Activated CD8-positive, alpha-beta memory T cell treated with anti-CD3 and anti-CD28 coated beads for 36 hours (primary cell): ENCODE measurements at regions not wholly inside any gene's neighbourhood (a gene's known extent, or its start where the extent isn't known, plus 50 kb on each side); places are given as distances from the start of the nearest gene placed in this dataset.

Source experiments
- CTCF ChIA-PET: fragments of 350-600 bp; sonication (Branson Sonifier 250); formaldehyde crosslinking; loops from one replicate; lab custom pipeline; 2021; ENCODE audit warnings: antibody characterized with exemption; lab: Charles Lee
- POLR2A ChIA-PET: fragments of 350-600 bp; sonication (Branson Sonifier 250); formaldehyde crosslinking; loops from one replicate; lab custom pipeline; 2021; ENCODE audit warnings: antibody characterized with exemption; lab: Charles Lee

- ChIA-PET CTCF (interaction anchor here (1.5 to 7.0 kb wide), 5 partner anchors 16 to 75 kb away, joined by 4 to 55 read pairs (median 5); no protein-coding TSS in a partner anchor), POLR2A (interaction anchor here (0.8 to 1.0 kb wide), 2 partner anchors 20 to 91 kb away, joined by 3 read pairs; no protein-coding TSS in a partner anchor)
Measured at GRCh38 chr1:23619299-23620188, 60.2 kb upstream of the ID3 start.

- ChIA-PET CTCF (interaction anchor here (1.1 to 7.0 kb wide), 5 partner anchors 17 to 74 kb away, joined by 3 to 55 read pairs (median 4); no protein-coding TSS in a partner anchor), POLR2A (interaction anchor here (0.6 to 1.0 kb wide), 4 partner anchors 17 to 49 kb away, joined by 3 to 11 read pairs (median 3); no protein-coding TSS in a partner anchor)
Measured at GRCh38 chr1:23618586-23619083, 59.3 kb upstream of the ID3 start.

DNA sequence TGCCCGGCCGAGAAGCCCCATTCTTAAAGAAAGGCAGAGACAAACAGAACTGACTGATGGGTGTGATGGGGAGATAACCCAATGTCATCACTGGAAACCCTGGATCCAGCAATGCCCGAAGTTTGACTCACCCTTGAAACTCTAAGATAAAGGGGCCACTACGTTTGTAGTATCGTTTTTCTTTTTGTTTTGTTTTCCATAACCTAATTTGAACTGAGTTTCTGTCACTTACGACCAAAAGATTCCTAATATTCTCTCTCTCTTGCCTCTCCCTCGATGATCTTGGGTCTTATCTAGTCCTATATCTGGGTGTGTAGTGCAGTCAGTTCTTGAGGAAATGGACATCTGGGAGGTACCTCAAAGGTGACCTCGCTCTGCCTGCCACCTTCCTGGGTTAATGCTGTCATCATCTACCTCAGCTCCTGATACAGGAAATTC lies 57.8 kb upstream of the ID3 start:
- POLR2A ChIA-PET = interaction anchor here (0.5 to 0.8 kb wide), 2 partner anchors 59 to 196 kb away, joined by 3 to 5 read pairs; no protein-coding TSS in a partner anchor

DNA sequence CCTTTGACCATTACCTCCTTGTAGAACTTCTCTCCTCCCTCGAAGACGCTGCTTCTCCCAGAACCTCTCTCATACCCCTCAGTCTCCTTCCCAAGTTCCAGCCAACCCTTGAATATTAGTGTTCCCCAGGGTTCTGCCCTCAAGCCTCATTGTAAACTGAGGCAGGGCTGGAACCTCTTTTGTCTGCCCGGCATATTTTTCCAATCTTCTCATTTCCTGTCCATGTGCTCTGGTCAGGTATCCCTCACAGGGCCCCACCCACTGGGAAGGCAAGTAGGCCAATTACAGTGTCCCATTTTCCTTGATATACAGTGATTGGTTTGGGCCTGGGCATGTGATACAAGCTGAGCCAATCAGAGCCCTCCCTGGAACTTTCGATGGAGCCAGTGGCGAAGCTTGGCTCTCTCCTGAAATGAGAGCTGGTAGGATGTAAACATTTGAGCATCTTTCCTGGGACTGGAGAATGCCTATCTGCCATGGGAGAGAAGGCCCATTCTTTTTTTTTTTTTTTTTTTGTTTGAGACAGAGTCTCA lies 57.1 kb upstream of the ID3 start:
- ChIA-PET CTCF (interaction anchor here (0.7 to 7.0 kb wide), 2 partner anchors 19 to 568 kb away, joined by 3 to 55 read pairs; no protein-coding TSS in a partner anchor), POLR2A (no interaction called here)

More for the DNA sequence above, 57.8 kb upstream of the ID3 start:
- CTCF ChIA-PET = interaction anchor here (0.7 to 7.0 kb wide), 3 partner anchors 19 to 569 kb away, joined by 3 to 55 read pairs (median 3); no protein-coding TSS in a partner anchor

GRCh38 chr1:23615852-23616251 lies 56.6 kb upstream of the ID3 start:
- POLR2A ChIA-PET = no interaction called here
- CTCF ChIA-PET = no interaction called here

DNA sequence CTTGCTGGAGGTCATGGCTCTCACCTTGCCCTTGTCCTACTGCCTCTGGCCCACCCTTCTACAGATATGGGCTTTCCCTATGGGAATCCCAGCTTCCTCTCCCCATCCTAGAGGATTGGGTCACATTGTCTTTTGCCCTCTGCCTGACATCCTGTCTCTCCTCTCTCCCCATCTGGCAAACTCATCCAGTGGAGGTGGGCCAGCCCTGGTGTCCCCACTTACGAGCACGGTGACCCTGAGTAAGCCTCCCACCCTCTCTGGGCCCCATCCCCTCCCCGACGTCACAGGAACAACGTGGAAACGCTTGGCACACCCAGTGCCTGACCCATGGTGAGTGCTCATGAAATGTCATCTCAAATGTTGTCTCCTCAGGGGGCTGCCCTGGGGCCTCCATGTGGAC lies 56.1 kb upstream of the ID3 start:
- CTCF ChIA-PET = no interaction called here

DNA sequence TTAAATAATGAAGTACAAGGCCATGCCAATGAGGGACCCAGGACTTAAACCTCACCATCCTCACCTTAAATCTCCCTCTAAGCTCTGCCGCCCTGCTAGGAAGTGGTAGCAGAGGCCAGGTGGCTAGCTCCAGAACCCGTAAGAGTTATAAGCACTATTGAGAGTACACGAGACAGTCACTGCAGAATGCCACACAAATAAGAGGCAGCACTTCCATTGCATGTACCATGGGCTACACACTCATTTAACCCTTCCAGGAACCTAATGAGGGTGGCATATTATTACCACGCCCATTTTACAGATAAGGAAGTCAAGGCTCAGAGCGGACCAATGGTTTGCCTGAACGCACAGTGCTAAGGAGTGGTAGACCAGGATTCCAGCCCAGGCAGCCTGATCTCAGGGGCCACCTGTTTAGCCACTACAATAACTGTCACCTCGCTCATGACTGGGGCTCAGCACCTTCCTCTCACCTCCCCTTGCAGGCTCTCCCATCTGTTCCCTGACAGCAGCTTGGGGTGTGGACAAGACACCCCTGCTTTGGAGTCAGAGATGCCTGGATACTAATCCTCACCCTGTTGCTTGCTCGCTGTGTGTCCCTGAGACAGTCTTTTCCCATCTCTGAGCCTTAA lies 54.8 kb upstream of the ID3 start:
- ChIA-PET POLR2A (no interaction called here), CTCF (interaction anchor here (1.0 to 3.6 kb wide), 2 partner anchors 22 to 84 kb away, joined by 3 to 28 read pairs; no protein-coding TSS in a partner anchor)

More for the DNA sequence above, 56.1 kb upstream of the ID3 start:
- POLR2A ChIA-PET = no interaction called here

DNA sequence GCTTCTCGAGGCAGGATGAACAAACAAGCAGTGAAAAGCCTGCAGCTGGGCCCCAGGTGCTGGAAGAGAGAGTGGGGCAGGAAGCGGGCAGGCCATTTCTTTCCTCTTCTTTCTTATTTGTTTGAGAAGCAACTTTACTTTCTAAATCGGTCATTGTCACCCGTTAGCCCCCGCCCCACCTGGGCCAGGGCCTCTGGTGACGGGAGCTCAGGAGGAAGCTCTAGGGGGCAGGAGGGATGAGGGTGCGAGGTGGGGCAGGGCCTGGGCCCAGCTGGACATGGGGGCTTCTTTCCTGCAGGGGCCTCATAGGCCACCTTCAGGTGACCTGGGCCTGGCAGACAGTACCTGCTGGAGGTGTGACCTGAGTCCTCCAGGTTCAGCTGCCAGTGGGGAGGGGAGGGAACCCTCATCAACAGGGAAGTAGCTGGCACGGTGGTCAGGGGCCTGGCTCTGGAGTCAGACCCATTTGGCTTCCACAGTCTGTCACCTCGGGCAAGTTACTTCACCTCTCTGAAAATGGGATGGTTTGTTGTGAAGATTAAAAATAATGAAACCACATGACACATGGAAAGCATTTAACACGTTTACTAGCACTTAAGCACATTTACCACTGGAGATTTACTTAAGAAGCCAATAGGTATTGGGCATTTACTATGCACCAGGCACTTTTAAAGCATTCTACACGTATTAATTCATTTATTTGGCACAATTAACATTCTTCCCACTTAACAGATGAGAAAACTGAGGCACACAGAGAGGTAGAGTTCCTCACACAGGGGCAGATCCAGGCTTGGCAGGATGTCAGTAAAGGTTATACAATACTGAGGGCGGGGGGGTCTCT lies 54.1 kb upstream of the ID3 start:
- POLR2A ChIA-PET = interaction anchor here (0.5 to 2.4 kb wide), 4 partner anchors 14 to 153 kb away, joined by 3 to 7 read pairs (median 3); partner anchors contain the start of gene ID3

DNA sequence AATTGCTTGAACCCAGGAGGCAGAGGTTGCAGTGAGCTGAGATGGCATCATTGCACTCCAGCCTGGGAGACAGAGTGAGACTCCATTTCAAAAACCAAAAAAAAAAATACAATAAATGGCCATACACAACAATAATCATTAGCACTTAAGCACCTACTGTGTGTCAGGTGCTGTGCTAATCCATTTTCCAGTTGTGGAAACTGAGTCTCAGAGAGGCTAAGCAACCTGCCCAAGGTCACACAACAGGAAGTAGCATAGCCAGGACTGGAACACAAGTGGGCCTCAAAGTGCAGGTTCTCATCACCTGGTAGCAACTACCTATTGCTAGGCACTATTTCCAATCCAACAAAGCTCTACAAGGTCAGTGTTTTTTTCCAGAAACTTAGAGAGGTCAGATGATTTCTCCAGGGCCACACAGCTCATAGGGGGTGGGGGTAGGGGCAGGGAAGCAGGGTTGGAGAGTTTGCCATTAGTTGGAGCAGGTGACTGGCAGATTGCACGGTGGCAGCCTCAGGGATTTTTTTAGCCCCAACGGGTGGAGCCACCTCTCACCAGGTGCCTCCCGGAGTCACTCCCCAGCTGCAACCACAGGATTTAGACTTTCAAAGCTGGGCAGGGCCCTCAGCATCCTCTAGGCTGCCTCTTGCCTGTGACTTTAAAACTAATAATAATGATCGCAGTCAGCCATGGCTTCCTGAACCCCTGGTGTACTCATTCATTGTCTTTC lies 52.5 kb upstream of the ID3 start:
- ChIA-PET CTCF (interaction anchor here (1.0 to 3.6 kb wide), 4 partner anchors 13 to 82 kb away, joined by 3 to 28 read pairs (median 3); no protein-coding TSS in a partner anchor), POLR2A (interaction anchor here (2.4 kb wide), 1 partner anchor 53 kb away, joined by 7 read pairs; the partner anchor contains the start of gene ID3)

More for the DNA sequence above, 54.1 kb upstream of the ID3 start:
- CTCF ChIA-PET = interaction anchor here (0.6 to 3.6 kb wide), 7 partner anchors 15 to 83 kb away, joined by 3 to 28 read pairs (median 3); partner anchors contain the start of gene ID3

GRCh38 chr1:23610677-23611076 lies 51.4 kb upstream of the ID3 start:
- ChIA-PET POLR2A (no interaction called here), CTCF (interaction anchor here (3.6 kb wide), 1 partner anchor 25 kb away, joined by 28 read pairs; no protein-coding TSS in a partner anchor)

- POLR2A ChIA-PET = no interaction called here
- CTCF ChIA-PET = interaction anchor here (0.9 kb wide), 1 partner anchor 113 kb away, joined by 3 read pairs; no protein-coding TSS in a partner anchor
Measured at GRCh38 chr1:23609971-23610370, 50.7 kb upstream of the ID3 start.
